NB4 (cell line): ENCODE measurements at regions not wholly inside any gene's neighbourhood (a gene's known extent, or its start where the extent isn't known, plus 50 kb on each side); places are given as distances from the start of the nearest gene placed in this dataset.
"Not testable (repeated sequence)": the region's sequence is repeated elsewhere in the genome, so short reads cannot be mapped to it uniquely, and the experiment has no call there.

ENCODE experiments used
- DNase-seq: peaks from one replicate; pipeline ENCODE4 v3.0.0; 2010; ENCODE audit warnings: low read depth
- H3K4me3 ChIP-seq: one replicate; pipeline ENCODE4 v1.5.1; 2011; ENCODE audit warnings: mild to moderate bottlenecking, low read depth, low read length, moderate library complexity
- MYC ChIP-seq: IDR thresholded peaks from 2 replicates; pipeline ENCODE4 v1.6.1; 2011; ENCODE audit warnings: low read depth, low read length
- POLR2A ChIP-seq: IDR thresholded peaks from 2 replicates; pipeline ENCODE4 v1.6.1; 2011; ENCODE audit warnings: mild to moderate bottlenecking; ENCODE audit not compliant: insufficient read length; ENCODE audit errors: extremely low read depth
- TF ChIP-seq, protein P1 (sequence below): IDR thresholded peaks from one replicate; pipeline ENCODE4 v1.5.1; 2012; ENCODE audit warnings: low read depth, low read length
- TF ChIP-seq, protein P2 (sequence below): IDR thresholded peaks from 2 replicates; pipeline ENCODE4 v1.6.1; 2011; ENCODE audit warnings: low read depth, low read length

DNA sequence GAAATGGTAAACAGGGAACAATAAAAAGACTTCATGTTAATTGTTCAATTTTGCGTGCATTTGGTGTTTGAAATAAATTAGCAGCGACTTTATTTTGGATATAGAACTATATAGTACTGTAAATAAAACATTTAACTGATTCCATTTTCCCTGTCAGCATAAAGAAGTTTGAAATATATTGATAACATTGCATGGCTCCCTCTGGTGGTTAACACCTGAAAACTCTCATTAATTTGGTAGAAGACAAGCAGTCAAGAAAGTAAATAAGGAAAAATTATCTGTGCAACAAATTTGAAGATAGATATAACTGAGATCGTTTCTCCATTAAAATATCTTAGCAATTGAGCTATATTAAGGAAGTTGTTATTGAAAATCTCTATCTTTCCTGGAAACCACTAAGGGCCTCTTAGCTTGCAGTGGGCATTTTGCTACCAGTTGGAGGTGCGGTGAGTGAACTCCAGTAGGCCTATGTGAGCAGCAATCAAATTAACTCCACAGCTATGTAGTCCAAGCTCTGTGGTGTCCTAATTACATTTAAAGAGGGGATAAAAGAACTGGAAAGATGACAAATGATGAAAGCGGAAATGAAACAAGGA is 435.7 kb upstream of the FKBP1C start:
- no peak overlapping the region for H3K4me3 ChIP-seq
- DNase-seq = peak; percentile 45
- TF ChIP-seq POLR2A = no peak
- TF ChIP-seq, protein P1, sequence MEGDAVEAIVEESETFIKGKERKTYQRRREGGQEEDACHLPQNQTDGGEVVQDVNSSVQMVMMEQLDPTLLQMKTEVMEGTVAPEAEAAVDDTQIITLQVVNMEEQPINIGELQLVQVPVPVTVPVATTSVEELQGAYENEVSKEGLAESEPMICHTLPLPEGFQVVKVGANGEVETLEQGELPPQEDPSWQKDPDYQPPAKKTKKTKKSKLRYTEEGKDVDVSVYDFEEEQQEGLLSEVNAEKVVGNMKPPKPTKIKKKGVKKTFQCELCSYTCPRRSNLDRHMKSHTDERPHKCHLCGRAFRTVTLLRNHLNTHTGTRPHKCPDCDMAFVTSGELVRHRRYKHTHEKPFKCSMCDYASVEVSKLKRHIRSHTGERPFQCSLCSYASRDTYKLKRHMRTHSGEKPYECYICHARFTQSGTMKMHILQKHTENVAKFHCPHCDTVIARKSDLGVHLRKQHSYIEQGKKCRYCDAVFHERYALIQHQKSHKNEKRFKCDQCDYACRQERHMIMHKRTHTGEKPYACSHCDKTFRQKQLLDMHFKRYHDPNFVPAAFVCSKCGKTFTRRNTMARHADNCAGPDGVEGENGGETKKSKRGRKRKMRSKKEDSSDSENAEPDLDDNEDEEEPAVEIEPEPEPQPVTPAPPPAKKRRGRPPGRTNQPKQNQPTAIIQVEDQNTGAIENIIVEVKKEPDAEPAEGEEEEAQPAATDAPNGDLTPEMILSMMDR = peak; percentile 36

GRCh38 chr6:62766174-62766573 is 445.1 kb upstream of the FKBP1C start:
- not testable (repeated sequence) for DNase-seq, H3K4me3 ChIP-seq

- no peak for DNase-seq
- TF ChIP-seq MYC = no peak
- TF ChIP-seq, protein P1 = no peak
- TF ChIP-seq, protein P2, sequence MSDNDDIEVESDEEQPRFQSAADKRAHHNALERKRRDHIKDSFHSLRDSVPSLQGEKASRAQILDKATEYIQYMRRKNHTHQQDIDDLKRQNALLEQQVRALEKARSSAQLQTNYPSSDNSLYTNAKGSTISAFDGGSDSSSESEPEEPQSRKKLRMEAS = no peak
- no peak for TF ChIP-seq POLR2A
Measured at GRCh38 chr6:62764841-62765240, 446.4 kb upstream of the FKBP1C start.

DNA sequence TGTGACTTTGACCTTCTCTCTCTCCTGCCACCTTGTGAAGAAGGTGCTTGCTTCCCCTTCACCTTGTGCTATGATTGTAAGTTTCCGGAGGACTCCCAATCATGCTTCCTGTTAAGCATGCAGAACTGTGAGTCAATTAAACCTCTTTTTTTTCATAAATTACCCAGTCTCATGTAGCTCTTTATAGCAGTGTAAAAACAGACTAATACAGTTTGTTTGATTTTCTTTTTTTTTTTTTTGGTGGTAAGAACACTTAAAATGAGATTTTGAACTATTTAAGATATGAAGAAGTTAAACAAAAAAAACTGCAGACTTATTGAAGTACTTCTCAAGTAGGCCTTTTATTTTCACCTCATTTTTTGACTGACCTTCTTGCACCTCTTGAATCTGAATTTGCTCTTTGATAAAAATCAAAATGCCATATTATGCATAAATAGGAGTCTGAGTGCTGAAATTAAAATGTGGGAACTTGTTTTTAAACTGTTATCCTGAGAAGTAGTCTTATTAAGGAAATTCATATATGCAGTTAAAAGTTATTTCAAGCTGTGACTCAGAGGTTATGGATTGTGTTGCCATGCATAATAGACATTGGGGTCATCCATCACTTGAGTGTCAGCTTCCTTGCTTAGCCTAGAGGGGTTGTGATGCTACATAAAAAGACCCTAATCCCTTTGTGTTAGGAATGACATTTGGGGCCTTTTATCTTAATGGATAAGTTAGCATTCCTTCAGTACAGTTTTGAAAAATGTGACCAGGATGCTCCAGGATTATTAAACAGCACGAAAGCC is 447.9 kb upstream of the FKBP1C start:
- DNase-seq = no peak
- no peak for TF ChIP-seq POLR2A
- TF ChIP-seq, protein P2 = no peak
- TF ChIP-seq, protein P1 = no peak
- TF ChIP-seq MYC = no peak
- H3K4me3 ChIP-seq = no peak overlapping the region

More at GRCh38 chr6:62764841-62765240, 446.4 kb upstream of the FKBP1C start:
- no peak overlapping the region for H3K4me3 ChIP-seq

DNA sequence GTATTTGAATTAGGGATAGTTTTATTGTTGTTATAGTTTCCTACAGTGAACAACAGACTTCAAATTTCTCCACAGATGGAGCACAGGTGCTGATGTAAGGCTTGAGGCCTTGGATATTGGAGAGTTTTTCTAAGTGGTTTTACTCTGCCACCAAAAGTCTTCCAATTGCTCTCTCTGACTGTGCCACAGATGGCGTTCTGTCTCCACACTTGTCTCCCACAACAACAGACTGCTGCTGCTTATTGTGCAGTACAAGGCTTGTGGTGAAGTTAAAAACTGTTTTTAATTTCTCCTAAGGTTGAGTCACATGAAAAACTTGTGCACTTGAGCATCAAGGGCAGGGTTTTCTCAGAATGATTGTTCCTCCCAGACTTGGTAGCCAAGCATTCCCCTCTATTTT is 460.9 kb upstream of the KHDRBS2 start:
- DNase-seq = no peak
- TF ChIP-seq MYC = no peak
- TF ChIP-seq, protein P1 = no peak
- TF ChIP-seq, protein P2 = no peak
- no peak for TF ChIP-seq POLR2A

DNA sequence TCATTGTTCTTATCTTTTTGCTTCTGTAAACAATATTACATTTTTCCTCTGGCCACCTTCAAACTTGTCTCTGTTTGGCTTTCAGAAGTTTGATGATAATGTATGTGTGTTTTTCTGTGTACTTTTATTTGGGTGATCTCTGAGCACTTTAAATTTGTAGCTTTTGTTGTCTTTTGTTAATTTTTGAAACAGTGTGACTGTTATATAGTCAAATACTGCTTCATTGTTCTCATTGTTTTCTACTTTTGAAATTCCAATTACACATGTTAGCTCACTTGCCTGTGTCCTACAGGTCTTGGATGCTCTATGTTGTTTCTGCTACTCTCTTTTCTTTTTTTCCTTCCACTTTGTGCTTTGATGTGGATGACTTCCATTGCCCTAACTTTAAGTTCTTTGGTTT is 460.1 kb upstream of the KHDRBS2 start:
- TF ChIP-seq, protein P2 = no peak
- TF ChIP-seq MYC (no peak), POLR2A (no peak)
- TF ChIP-seq, protein P1 = no peak

More for the DNA sequence above, 460.9 kb upstream of the KHDRBS2 start:
- H3K4me3 ChIP-seq = no peak overlapping the region

More for the DNA sequence above, 460.1 kb upstream of the KHDRBS2 start:
- H3K4me3 ChIP-seq = no peak overlapping the region
- DNase-seq = no peak
